H9 (cell line): ENCODE measurements at regions not wholly inside any gene's neighbourhood (a gene's known extent, or its start where the extent isn't known, plus 50 kb on each side); places are given as distances from the start of the nearest gene placed in this dataset.

ENCODE experiments used
- DNase-seq: peaks from one replicate; pipeline ENCODE4 v3.0.0-alpha.2; 2017
- H2AFZ ChIP-seq: one replicate; pipeline ENCODE4 v1.6.1; 2013; ENCODE audit warnings: mild to moderate bottlenecking, low read length, control low read depth, moderate library complexity
- H2AK5ac ChIP-seq: 2 replicates; pipeline ENCODE4 v1.6.1; 2013; ENCODE audit warnings: low read length, control low read depth, mixed read lengths; ENCODE audit not compliant: insufficient read length
- H2BK120ac ChIP-seq: one replicate; pipeline ENCODE4 v1.6.1; 2013; ENCODE audit warnings: low read depth, mild to moderate bottlenecking, low read length, control low read depth, inconsistent platforms; ENCODE audit not compliant: poor library complexity, severe bottlenecking
- H2BK12ac ChIP-seq: 2 replicates; pipeline ENCODE4 v1.6.1; 2013; ENCODE audit warnings: low read length, control low read depth, mixed read lengths, low read depth; ENCODE audit not compliant: insufficient read length
- H2BK15ac ChIP-seq: 2 replicates; pipeline ENCODE4 v1.6.1; 2013; ENCODE audit warnings: low read depth, low read length, control low read depth
- H2BK20ac ChIP-seq: one replicate; pipeline ENCODE4 v1.6.1; 2013; ENCODE audit warnings: low read depth, mild to moderate bottlenecking, low read length, control low read depth, inconsistent platforms; ENCODE audit not compliant: poor library complexity, severe bottlenecking
- H2BK5ac ChIP-seq: 2 replicates; pipeline ENCODE4 v1.6.1; 2013; ENCODE audit warnings: low read length, control low read depth, mixed read lengths; ENCODE audit not compliant: insufficient read length
- H3K14ac ChIP-seq: 2 replicates; pipeline ENCODE4 v1.6.1; 2013; ENCODE audit warnings: low read length, control low read depth; ENCODE audit not compliant: insufficient read depth
- H3K18ac ChIP-seq: 2 replicates; pipeline ENCODE4 v1.6.1; 2013; ENCODE audit warnings: low read depth, mild to moderate bottlenecking, mixed read lengths, low read length, control low read depth; ENCODE audit not compliant: insufficient read length
- H3K23ac ChIP-seq: 2 replicates; pipeline ENCODE4 v1.6.1; 2013; ENCODE audit warnings: low read length, control low read depth, mixed read lengths, low read depth; ENCODE audit not compliant: insufficient read length
- H3K23me2 ChIP-seq: 2 replicates; pipeline ENCODE4 v1.6.1; 2013; ENCODE audit warnings: low read depth, mild to moderate bottlenecking, mixed read lengths, low read length, control low read depth; ENCODE audit not compliant: insufficient read length, poor library complexity, severe bottlenecking
- H3K27ac ChIP-seq: 2 replicates; pipeline ENCODE4 v1.5.1; 2013; ENCODE audit warnings: low read length, control low read depth, mixed read lengths, low read depth; ENCODE audit not compliant: insufficient read length
- H3K27me3 ChIP-seq: 2 replicates; pipeline ENCODE4 v1.6.1; 2013; ENCODE audit warnings: low read length, control low read depth, inconsistent platforms; ENCODE audit not compliant: insufficient read depth
- H3K4ac ChIP-seq: 2 replicates; pipeline ENCODE4 v1.6.1; 2013; ENCODE audit warnings: low read depth, mild to moderate bottlenecking, control low read depth, inconsistent platforms, low read length, moderate library complexity
- H3K4me1 ChIP-seq: 2 replicates; pipeline ENCODE4 v1.6.1; 2013; ENCODE audit warnings: low read length, control low read depth, inconsistent platforms; ENCODE audit not compliant: insufficient read depth
- H3K4me2 ChIP-seq: 2 replicates; pipeline ENCODE4 v1.6.1; 2013; ENCODE audit warnings: low read length, control low read depth, mixed read lengths; ENCODE audit not compliant: insufficient read length, insufficient read depth
- H3K56ac ChIP-seq: 2 replicates; pipeline ENCODE4 v1.6.1; 2013; ENCODE audit warnings: low read depth, mild to moderate bottlenecking, mixed read lengths, low read length, control low read depth; ENCODE audit not compliant: insufficient read length
- H3K79me1 ChIP-seq: 2 replicates; pipeline ENCODE4 v1.6.1; 2013; ENCODE audit warnings: low read depth, mild to moderate bottlenecking, moderate library complexity, low read length, control low read depth, inconsistent platforms; ENCODE audit not compliant: insufficient read depth, poor library complexity, severe bottlenecking
- H3K79me2 ChIP-seq: 2 replicates; pipeline ENCODE4 v1.6.1; 2013; ENCODE audit warnings: low read length, control low read depth, inconsistent platforms; ENCODE audit not compliant: insufficient read depth
- H3K9ac ChIP-seq: 2 replicates; pipeline ENCODE4 v1.6.1; 2013; ENCODE audit warnings: low read length, control low read depth, mixed read lengths; ENCODE audit not compliant: insufficient read length; ENCODE audit errors: extremely low read depth
- H3K9me3 ChIP-seq: one replicate; pipeline ENCODE4 v1.6.1; 2013; ENCODE audit warnings: low read depth, low read length, inconsistent platforms; ENCODE audit not compliant: control insufficient read depth
- H3T11ph ChIP-seq: one replicate; pipeline ENCODE4 v1.6.1; 2013; ENCODE audit warnings: mild to moderate bottlenecking, low read length, control low read depth, inconsistent platforms
- H4K20me1 ChIP-seq: one replicate; pipeline ENCODE4 v1.6.1; 2013; ENCODE audit not compliant: control insufficient read depth, insufficient read length, insufficient read depth
- H4K5ac ChIP-seq: 2 replicates; pipeline ENCODE4 v1.6.1; 2013; ENCODE audit warnings: low read depth, mild to moderate bottlenecking, mixed read lengths, low read length, control low read depth; ENCODE audit not compliant: insufficient read length
- H4K8ac ChIP-seq: replicated peaks from 2 replicates; pipeline ENCODE4 v1.6.1; 2013; ENCODE audit warnings: low read length, control low read depth, mixed read lengths, low read depth; ENCODE audit not compliant: insufficient read length
- H4K91ac ChIP-seq: 2 replicates; pipeline ENCODE4 v1.6.1; 2013; ENCODE audit warnings: low read depth, mild to moderate bottlenecking, moderate library complexity, mixed read lengths, low read length, control low read depth; ENCODE audit not compliant: insufficient read length
- H3K27ac Mint-ChIP-seq, 3 experiments: 2 replicates in 2 of 3; 3 replicates in 1 of 3; pipeline ENCODE4 v1.8.0; 2020 to 2021; ENCODE audit warnings: mixed read lengths in 3 of 3, mild to moderate bottlenecking in 1 of 3, moderate library complexity in 1 of 3
- H3K27me3 Mint-ChIP-seq: 2 replicates; pipeline ENCODE4 v1.8.0; 2021; ENCODE audit warnings: low read depth, mild to moderate bottlenecking, moderate library complexity, mixed read lengths
- H3K36me3 Mint-ChIP-seq, 3 experiments: 2 replicates in 2 of 3; 3 replicates in 1 of 3; pipeline ENCODE4 v1.8.0; 2020 to 2021; ENCODE audit warnings: low read depth in 3 of 3, mixed read lengths in 3 of 3; ENCODE audit not compliant: insufficient read depth in 1 of 3
- H3K4me1 Mint-ChIP-seq, 2 experiments: 2 replicates each; pipeline ENCODE4 v1.8.0; 2020; ENCODE audit warnings: mixed read lengths in 2 of 2
- H3K4me3 Mint-ChIP-seq, 2 experiments: 2 replicates in 1 of 2; 3 replicates in 1 of 2; pipeline ENCODE4 v1.8.0; 2020 to 2021; ENCODE audit warnings: mild to moderate bottlenecking in 2 of 2, mixed read lengths in 2 of 2, moderate library complexity in 1 of 2
- H3K9me3 Mint-ChIP-seq, 2 experiments: 2 replicates in 1 of 2; 3 replicates in 1 of 2; pipeline ENCODE4 v1.8.0; 2020; ENCODE audit warnings: mild to moderate bottlenecking in 2 of 2, mixed read lengths in 2 of 2, moderate library complexity in 1 of 2
- WGBS: extraction: QIAGEN DNeasy Blood & Tissue Kit; methylation state at CpG from one replicate; pipeline ENCODE4 v1.1.7; 2013; ENCODE audit warnings: missing lambda C conversion rate, low lambda C conversion rate, mixed read lengths; ENCODE audit not compliant: insufficient read length; ENCODE audit errors: extremely low coverage; 5-methylcytosine and 5-hydroxymethylcytosine counted together
- TF ChIP-seq, protein P1 (sequence below): fragments of 200-600 bp; sonication (generic); conservative IDR thresholded peaks from 3 replicates; pipeline ENCODE4 v1.8.0; 2021; ENCODE audit warnings: antibody characterized with exemption, mild to moderate bottlenecking

DNA sequence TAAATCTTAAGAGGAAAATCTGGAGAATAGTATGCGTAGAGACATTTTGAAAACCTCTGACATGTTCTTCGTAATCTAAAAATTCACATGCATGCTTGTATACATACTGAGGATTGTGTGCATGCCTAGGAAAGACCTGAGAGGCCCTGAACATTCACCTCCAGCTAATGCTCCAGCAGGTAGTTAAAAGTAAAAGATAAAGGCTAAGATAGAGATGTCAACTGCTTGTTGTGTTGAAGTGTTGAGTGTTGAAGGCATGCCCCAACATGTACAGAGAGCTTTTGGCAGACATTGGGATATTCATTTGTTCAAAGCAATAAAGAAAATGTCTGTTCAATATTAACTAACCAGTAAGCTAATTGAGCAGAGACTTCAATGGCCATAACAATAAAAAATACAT lies 118.6 kb upstream of the SYT1 start:
- no peak overlapping the region for H2AFZ ChIP-seq
- no peak overlapping the region for H2BK12ac ChIP-seq
- H3K4me1 ChIP-seq = no peaks in the 10 kb centered on the region
- no peaks in the 10 kb centered on the region for H3K9me3 ChIP-seq
- no peak overlapping the region for H3K56ac ChIP-seq
- no peak overlapping the region for H2BK20ac ChIP-seq
- no peaks in the 10 kb centered on the region for H3K79me2 ChIP-seq
- no peak overlapping the region for H2BK15ac ChIP-seq
- H3K9me3 Mint-ChIP-seq = no peaks in the 10 kb centered on the region
- H3K4me1 Mint-ChIP-seq = peaks cover 10 to 12% of the 10 kb centered on the region in 2 experiments
- TF ChIP-seq, protein P1, sequence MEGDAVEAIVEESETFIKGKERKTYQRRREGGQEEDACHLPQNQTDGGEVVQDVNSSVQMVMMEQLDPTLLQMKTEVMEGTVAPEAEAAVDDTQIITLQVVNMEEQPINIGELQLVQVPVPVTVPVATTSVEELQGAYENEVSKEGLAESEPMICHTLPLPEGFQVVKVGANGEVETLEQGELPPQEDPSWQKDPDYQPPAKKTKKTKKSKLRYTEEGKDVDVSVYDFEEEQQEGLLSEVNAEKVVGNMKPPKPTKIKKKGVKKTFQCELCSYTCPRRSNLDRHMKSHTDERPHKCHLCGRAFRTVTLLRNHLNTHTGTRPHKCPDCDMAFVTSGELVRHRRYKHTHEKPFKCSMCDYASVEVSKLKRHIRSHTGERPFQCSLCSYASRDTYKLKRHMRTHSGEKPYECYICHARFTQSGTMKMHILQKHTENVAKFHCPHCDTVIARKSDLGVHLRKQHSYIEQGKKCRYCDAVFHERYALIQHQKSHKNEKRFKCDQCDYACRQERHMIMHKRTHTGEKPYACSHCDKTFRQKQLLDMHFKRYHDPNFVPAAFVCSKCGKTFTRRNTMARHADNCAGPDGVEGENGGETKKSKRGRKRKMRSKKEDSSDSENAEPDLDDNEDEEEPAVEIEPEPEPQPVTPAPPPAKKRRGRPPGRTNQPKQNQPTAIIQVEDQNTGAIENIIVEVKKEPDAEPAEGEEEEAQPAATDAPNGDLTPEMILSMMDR = no peak
- no peak overlapping the region for H3K14ac ChIP-seq
- H3K4me2 ChIP-seq = no peak overlapping the region
- H3K27me3 ChIP-seq = no peaks in the 10 kb centered on the region
- peaks cover 0 to 7% (median 0%) of the 10 kb centered on the region in 3 experiments; a peak in 2 of 7 replicates for H3K36me3 Mint-ChIP-seq
- peak overlapping the region in 2 of 3 experiments; percentile 32 to 93; a peak in 3 of 7 replicates for H3K27ac Mint-ChIP-seq
- no peak overlapping the region for H3K9ac ChIP-seq
- no peak for DNase-seq
- WGBS = no CpG with 5 or more reads among the region's 2 CpGs
- no peak overlapping the region for H2AK5ac ChIP-seq
- H3K4ac ChIP-seq = no peak overlapping the region
- H3K4me3 Mint-ChIP-seq = no peak overlapping the region
- no peaks in the 10 kb centered on the region for H3K79me1 ChIP-seq
- no peaks in the 10 kb centered on the region for H3K27me3 Mint-ChIP-seq
- no peak overlapping the region for H4K5ac ChIP-seq
- H3K23ac ChIP-seq = no peak overlapping the region
- no peaks in the 10 kb centered on the region for H3K23me2 ChIP-seq
- H4K91ac ChIP-seq = no peak overlapping the region
- H3K27ac ChIP-seq = no peak overlapping the region
- H4K8ac ChIP-seq = no peak overlapping the region
- no peaks in the 10 kb centered on the region for H4K20me1 ChIP-seq
- H3T11ph ChIP-seq = no peak overlapping the region
- no peak overlapping the region for H2BK5ac ChIP-seq
- H2BK120ac ChIP-seq = no peak overlapping the region
- H3K18ac ChIP-seq = no peak overlapping the region
